Nucleus accumbens (tissue), 56 donors: ENCODE measurements at regions not wholly inside any gene's neighbourhood (a gene's known extent, or its start where the extent isn't known, plus 50 kb on each side); places are given as distances from the start of the nearest gene placed in this dataset.
"Not testable (repeated sequence)": the region's sequence is repeated elsewhere in the genome, so short reads cannot be mapped to it uniquely, and the experiment has no call there.

ENCODE experiments used
- DNase-seq, 56 donors: peaks; one replicate each; lab custom pipeline; 2025; lab: John Stamatoyannopoulos, UW

- no peak for DNase-seq
These were observed 2017.2 kb upstream of the TENM3 start for GRCh38 chr4:180225977-180226376.

- DNase-seq, result no peak
These were observed 2008.5 kb upstream of the TENM3 start for GRCh38 chr4:180234730-180235129.

- DNase-seq, result no peak
These were observed 2002.5 kb upstream of the TENM3 start for GRCh38 chr4:180240670-180241069.

GRCh38 chr4:180253419-180253818 lies 1989.8 kb upstream of the TENM3 start:
- no peak for DNase-seq

- DNase-seq, result no peak
These were observed 1981.9 kb upstream of the TENM3 start for GRCh38 chr4:180261346-180261745.

DNA sequence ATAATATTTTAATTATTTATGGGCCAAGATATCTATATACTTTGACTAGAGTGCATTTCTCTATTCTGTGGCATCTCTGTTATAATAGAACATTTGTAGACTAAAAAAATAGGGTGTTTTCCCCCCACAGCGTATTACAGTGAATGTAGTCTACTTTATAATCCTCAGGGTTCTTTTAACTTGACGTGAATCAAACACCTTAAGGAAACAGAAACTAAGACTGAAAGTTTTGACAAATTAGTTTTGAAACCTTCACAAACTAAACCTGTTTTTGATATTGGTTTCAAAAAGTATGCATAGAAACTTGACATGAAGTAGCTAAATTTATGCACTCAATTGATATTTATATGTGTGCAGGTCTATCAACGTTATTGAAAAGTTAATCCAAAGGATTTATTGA lies 1963.1 kb upstream of the TENM3 start:
- DNase-seq, result no peak

GRCh38 chr4:180280726-180281297 lies 1962.4 kb upstream of the TENM3 start:
- DNase-seq, result no peak

- DNase-seq, result no peak
These were observed 1961.5 kb upstream of the TENM3 start for GRCh38 chr4:180281724-180282123.

DNA sequence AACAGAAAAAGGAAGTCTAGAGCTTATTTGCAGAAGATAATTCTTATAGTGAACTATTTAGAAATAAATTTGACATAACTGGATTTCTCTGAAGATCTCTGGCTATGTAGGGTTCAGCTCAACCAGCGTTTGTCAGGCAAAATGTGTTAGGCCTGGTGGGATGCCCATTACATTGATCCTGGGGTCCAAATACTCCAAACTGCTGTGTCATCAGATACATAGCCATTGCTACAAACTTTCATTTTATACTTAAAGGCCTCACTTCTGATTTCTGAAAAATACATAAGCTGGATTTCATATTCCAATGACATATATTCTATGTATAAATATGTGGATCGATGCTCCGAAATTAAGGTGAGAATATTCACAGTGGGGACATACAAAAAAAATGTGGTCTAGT lies 1958.9 kb upstream of the TENM3 start:
- no peak for DNase-seq

DNA sequence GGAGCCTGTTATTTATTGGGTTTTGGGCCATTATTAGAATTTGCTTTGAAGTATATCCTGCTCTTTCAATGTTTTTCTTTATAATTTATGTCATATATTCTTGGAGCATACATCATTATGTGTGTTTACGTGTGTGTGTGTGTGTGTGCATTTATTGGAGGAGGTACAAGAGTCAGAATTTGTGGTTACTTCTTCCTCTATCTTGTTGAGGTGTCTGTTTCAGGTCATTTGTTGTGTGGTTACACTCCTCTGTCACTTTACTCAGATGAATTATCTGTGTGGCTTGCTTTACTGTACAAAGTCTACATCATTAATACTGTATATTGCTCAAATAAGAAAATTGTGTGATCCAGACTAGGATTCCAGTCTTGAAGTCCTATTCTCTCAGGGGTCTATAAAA lies 1957.4 kb upstream of the TENM3 start:
- DNase-seq, result no peak

- no peak for DNase-seq
These were observed 1950.9 kb upstream of the TENM3 start for GRCh38 chr4:180292339-180292738.

DNA sequence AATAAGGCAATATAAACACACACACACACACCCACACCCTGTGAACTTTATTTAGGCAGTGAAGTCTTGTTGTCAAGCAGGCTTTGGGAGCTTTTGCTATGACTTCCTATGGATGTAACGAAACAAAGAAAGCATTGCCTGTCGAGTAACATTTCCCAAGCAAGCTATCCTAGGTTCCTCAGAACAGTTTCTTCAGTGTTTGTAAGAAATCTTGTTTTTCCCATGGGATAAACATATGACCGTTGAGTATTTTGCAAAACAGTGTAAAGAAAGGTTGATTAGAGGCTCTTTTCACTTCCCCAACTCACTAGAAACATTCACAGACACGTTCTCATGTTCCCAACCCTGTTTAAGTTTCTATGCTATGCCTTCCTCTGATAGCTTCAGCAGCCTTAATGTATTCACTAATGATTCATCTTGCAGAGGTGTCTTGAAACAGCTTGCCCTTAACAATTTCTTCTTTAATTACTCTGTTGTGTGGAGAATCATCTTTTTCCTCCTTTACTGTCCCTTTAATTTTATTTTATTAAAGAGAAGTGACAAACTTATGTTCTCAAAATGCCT lies 1947.1 kb upstream of the TENM3 start:
- DNase-seq, result no peak

DNA sequence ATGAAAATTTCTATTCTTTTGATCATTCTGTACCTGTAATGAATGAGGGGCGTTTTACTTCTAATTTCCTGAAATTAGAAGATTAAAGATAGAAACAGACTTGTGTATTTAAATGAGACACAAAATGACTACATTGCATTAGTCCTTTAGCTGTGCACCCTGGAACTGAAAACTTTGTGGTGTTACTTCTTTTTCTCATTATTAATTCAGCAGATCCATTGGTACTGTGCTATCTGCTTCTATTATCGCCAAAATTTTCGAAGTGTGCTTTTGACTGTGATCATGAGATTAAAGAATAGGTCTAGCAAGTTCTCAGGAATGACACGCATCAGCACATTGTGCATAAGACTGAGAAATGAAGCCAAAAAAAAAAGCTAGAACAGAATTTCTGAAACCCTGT lies 1938.9 kb upstream of the TENM3 start:
- DNase-seq, result no peak

GRCh38 chr4:180310616-180311015 lies 1932.6 kb upstream of the TENM3 start:
- DNase-seq, result no peak

DNA sequence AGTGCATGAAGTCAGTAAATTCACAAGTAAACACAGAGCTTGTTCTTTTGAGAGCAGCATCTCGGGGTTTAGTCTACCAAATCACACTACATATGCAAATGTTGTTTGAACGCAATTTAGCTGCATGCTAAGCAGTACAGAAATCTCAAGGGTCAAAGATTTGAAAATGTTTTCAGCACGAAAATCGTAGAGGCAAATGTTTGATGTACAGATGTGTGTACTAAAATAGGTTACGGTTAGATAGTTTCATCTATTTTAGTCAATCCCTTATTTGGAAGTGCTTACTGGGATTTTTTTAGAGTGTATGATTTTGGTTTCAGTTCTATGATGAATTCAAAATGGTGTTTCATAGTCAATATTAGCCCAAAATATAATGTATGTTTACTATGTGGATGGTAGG lies 1928.2 kb upstream of the TENM3 start:
- no peak for DNase-seq

DNA sequence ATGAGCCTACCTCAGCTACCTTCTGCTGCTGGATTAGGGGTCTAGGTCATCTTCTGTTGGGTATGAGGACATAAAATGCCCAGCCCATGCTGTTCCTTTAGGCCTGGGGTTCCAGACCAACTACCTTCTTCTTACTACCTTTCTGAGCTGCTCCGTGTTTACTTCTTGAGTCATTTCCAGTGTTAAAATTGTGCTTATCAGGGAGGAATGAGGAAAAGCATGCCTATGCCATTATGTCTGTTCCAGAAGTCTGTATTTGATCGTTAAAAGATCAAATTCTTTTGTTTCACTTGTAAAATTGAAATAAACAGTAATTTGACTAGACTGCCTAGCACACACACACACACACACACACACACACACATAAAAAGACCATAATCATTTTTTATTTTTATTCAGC lies 1912.7 kb upstream of the TENM3 start:
- DNase-seq, result no peak

DNA sequence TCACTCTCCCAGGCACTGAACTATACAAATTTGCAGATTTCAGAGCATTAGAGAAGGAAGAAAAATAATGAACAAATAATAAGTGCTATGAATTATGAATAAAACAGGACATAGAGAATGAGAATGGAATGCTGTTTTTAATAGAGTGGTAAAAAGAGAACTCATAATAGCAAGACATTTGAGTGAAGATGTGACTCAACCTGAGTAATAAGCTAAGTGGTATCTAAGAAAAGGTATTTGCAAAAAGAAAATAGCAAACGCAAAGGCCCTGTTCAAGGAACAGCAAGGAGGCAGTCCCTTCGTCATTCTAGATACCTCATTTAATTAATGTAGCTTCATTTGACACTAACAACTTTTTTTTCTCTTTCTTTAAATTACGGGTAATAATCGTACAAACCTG lies 1910.0 kb upstream of the TENM3 start:
- DNase-seq, result no peak

- no peak for DNase-seq
These were observed 1907.6 kb upstream of the TENM3 start for GRCh38 chr4:180335566-180335965.

- DNase-seq, result no peak
These were observed 1906.6 kb upstream of the TENM3 start for GRCh38 chr4:180336494-180337090.

DNA sequence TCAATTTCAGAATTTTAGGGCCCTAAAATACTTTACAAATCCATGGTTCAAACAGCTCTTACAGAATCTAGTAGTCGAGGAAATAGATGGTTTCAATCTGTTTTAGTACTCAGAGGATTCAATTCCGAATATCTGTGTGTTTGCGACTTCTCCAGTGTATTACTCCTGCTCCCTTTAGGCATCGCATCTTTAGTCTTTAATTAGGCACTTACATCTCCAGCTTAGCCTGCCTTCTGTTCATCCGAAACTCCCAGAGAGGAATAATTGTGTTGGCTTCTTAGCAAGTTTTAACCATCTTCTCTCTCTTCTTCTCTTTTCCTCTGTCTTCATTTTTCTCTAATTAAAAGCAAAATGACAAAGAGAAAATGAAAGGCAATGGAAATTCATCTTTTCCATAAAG lies 1901.3 kb upstream of the TENM3 start:
- DNase-seq, result no peak

- DNase-seq, result no peak
These were observed 1892.3 kb upstream of the TENM3 start for GRCh38 chr4:180350901-180351300.

- no peak for DNase-seq
These were observed 1886.4 kb upstream of the TENM3 start for GRCh38 chr4:180356766-180357165.

DNA sequence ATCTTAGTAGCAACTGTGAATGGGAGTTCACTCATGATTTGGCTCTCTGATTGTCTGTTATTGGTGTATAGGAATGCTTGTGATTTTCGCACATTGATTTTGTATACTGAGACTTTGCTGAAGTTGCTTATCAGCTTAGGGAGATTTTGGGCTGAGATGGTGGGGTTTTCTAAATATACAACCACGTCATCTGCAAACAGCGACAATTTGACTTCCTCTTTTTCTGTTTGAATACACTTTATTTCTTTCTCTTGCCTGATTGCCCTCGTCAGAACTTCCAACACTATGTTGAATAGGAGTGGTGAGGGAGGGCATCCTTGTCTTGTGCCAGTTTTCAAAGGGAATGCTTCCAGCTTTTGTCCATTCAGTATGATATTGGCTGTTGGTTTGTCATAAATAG lies 1883.1 kb upstream of the TENM3 start:
- not testable (repeated sequence) for DNase-seq
